ENCODE measurements at regions not wholly inside any gene's neighbourhood (a gene's known extent, or its start where the extent isn't known, plus 50 kb on each side); places are given as distances from the start of the nearest gene placed in this dataset.
"Not testable (repeated sequence)": the region's sequence is repeated elsewhere in the genome, so short reads cannot be mapped to it uniquely, and the experiment has no call there.

- DNase-seq (ENCODE audit: low read depth); H3K4me3 ChIP-seq (ENCODE audit: low read depth, low read length): not testable (repeated sequence)
These were observed 114.0 kb upstream of the IKBKE start for GRCh38 chr1:206356310-206356709.

GRCh38 chr1:206357962-206358361, 112.3 kb upstream of the IKBKE start:
- H3K4me3 ChIP-seq (ENCODE audit: low read depth, low read length); DNase-seq (ENCODE audit: low read depth): not testable (repeated sequence)

- DNase-seq (ENCODE audit: low read depth); H3K4me3 ChIP-seq (ENCODE audit: low read depth, low read length): not testable (repeated sequence)
These were observed 111.5 kb upstream of the IKBKE start for GRCh38 chr1:206358771-206359170.

- H3K4me3 ChIP-seq (ENCODE audit: low read depth, low read length); DNase-seq (ENCODE audit: low read depth): not testable (repeated sequence)
These were observed 110.9 kb upstream of the IKBKE start for GRCh38 chr1:206359377-206359776.

GRCh38 chr1:206361978-206362543, 108.2 kb upstream of the IKBKE start:
- H3K4me3 ChIP-seq (ENCODE audit: low read depth, low read length); DNase-seq (ENCODE audit: low read depth): not testable (repeated sequence)

- not testable (repeated sequence) for H3K4me3 ChIP-seq (ENCODE audit: low read depth, low read length); DNase-seq (ENCODE audit: low read depth)
These were observed 107.3 kb upstream of the IKBKE start for GRCh38 chr1:206362994-206363393.

- H3K4me3 ChIP-seq (ENCODE audit: low read depth, low read length); DNase-seq (ENCODE audit: low read depth): not testable (repeated sequence)
These were observed 105.0 kb upstream of the IKBKE start for GRCh38 chr1:206365271-206365670.

GRCh38 chr1:206366131-206366530, 104.1 kb upstream of the IKBKE start:
- not testable (repeated sequence) for H3K4me3 ChIP-seq (ENCODE audit: low read depth, low read length); DNase-seq (ENCODE audit: low read depth)

GRCh38 chr1:206366772-206367171, 103.5 kb upstream of the IKBKE start:
- not testable (repeated sequence) for H3K4me3 ChIP-seq (ENCODE audit: low read depth, low read length); DNase-seq (ENCODE audit: low read depth)

GRCh38 chr1:206367955-206368622, 102.2 kb upstream of the IKBKE start:
- DNase-seq (ENCODE audit: low read depth); H3K4me3 ChIP-seq (ENCODE audit: low read depth, low read length): not testable (repeated sequence)

- DNase-seq (ENCODE audit: low read depth), result not testable (repeated sequence)
These were observed 95.6 kb upstream of the IKBKE start for GRCh38 chr1:206374725-206375124.

GRCh38 chr1:206375552-206375951, 94.7 kb upstream of the IKBKE start:
- H3K4me3 ChIP-seq (ENCODE audit: low read depth, low read length); DNase-seq (ENCODE audit: low read depth): not testable (repeated sequence)

More at GRCh38 chr1:206374725-206375124, 95.6 kb upstream of the IKBKE start:
- H3K4me3 ChIP-seq (ENCODE audit: low read depth, low read length), result not testable (repeated sequence)

GRCh38 chr1:206378506-206378905, 91.8 kb upstream of the IKBKE start:
- H3K4me3 ChIP-seq (ENCODE audit: low read depth, low read length); DNase-seq (ENCODE audit: low read depth): not testable (repeated sequence)

- not testable (repeated sequence) for DNase-seq (ENCODE audit: low read depth); H3K4me3 ChIP-seq (ENCODE audit: low read depth, low read length)
These were observed 91.0 kb upstream of the IKBKE start for GRCh38 chr1:206379245-206379644.

- not testable (repeated sequence) for H3K4me3 ChIP-seq (ENCODE audit: low read depth, low read length); DNase-seq (ENCODE audit: low read depth)
These were observed 90.0 kb upstream of the IKBKE start for GRCh38 chr1:206380163-206380790.

GRCh38 chr1:206380791-206381610, 89.3 kb upstream of the IKBKE start:
- not testable (repeated sequence) for H3K4me3 ChIP-seq (ENCODE audit: low read depth, low read length)

GRCh38 chr1:206384029-206384807, 86.1 kb upstream of the IKBKE start:
- peak; percentile 10 for DNase-seq (ENCODE audit: low read depth)
- not testable (repeated sequence) for H3K4me3 ChIP-seq (ENCODE audit: low read depth, low read length)

More at GRCh38 chr1:206380791-206381610, 89.3 kb upstream of the IKBKE start:
- not testable (repeated sequence) for DNase-seq (ENCODE audit: low read depth)

- not testable (repeated sequence) for DNase-seq (ENCODE audit: low read depth); H3K4me3 ChIP-seq (ENCODE audit: low read depth, low read length)
These were observed 85.4 kb upstream of the IKBKE start for GRCh38 chr1:206384891-206385290.

- not testable (repeated sequence) for DNase-seq (ENCODE audit: low read depth); H3K4me3 ChIP-seq (ENCODE audit: low read depth, low read length)
These were observed 82.6 kb upstream of the IKBKE start for GRCh38 chr1:206387631-206388030.

Data from skeletal muscle cell (primary cell).